Caco-2 (cell line): ENCODE measurements at regions not wholly inside any gene's neighbourhood (a gene's known extent, or its start where the extent isn't known, plus 50 kb on each side); places are given as distances from the start of the nearest gene placed in this dataset.

ENCODE experiments used
- BruUV-seq: library from RNA; stranded (reverse); fragments of 400-500 nt; replicated peaks from 2 replicates; lab custom pipeline; 2021; lab: Mats Ljungman, UMichigan
- CTCF ChIA-PET: fragments of 300-600 bp; sonication (Branson Sonifier 250); formaldehyde crosslinking; loops from one replicate; lab custom pipeline; 2022; ENCODE audit warnings: antibody characterized with exemption; lab: Charles Lee
- POLR2A ChIA-PET: fragments of 300-600 bp; sonication (Branson Sonifier 250); formaldehyde crosslinking; loops from one replicate; lab custom pipeline; 2022; ENCODE audit warnings: antibody characterized with exemption; lab: Charles Lee
- DNase-seq, 2 experiments: peaks; one replicate each; pipeline versions ENCODE4 v3.0.0 to v3.0.0-alpha.2; 2020 to 2022
- H3K27me3 ChIP-seq: replicated peaks from 2 replicates; pipeline ENCODE4 v1.6.0; 2011; ENCODE audit warnings: low read length; ENCODE audit not compliant: control insufficient read depth, insufficient read depth
- H3K36me3 ChIP-seq: 2 replicates; pipeline ENCODE4 v1.5.1; 2011; ENCODE audit warnings: low read length; ENCODE audit not compliant: control insufficient read depth, insufficient read depth
- H3K4me1 ChIP-seq: fragments of 250-450 bp; sonication (Bioruptor Pico); 2 replicates; pipeline ENCODE4 v1.5.1; 2020; ENCODE audit warnings: mild to moderate bottlenecking
- H3K4me3 ChIP-seq: 2 replicates; pipeline ENCODE4 v1.5.1; 2011; ENCODE audit warnings: low read depth, mild to moderate bottlenecking, control low read depth, low read length
- H3K9me3 ChIP-seq: fragments of 250-450 bp; sonication (Bioruptor Pico); 2 replicates; pipeline ENCODE4 v1.5.1; 2020; ENCODE audit warnings: mild to moderate bottlenecking, moderate library complexity
- H3K27ac Mint-ChIP-seq: one replicate; pipeline ENCODE4 v1.8.0; 2022; ENCODE audit warnings: mixed read lengths; ENCODE audit not compliant: unreplicated experiment
- H3K27me3 Mint-ChIP-seq: one replicate; pipeline ENCODE4 v1.8.0; 2022; ENCODE audit warnings: mixed read lengths; ENCODE audit not compliant: insufficient read depth, unreplicated experiment
- H3K36me3 Mint-ChIP-seq: one replicate; pipeline ENCODE4 v1.8.0; 2022; ENCODE audit warnings: mild to moderate bottlenecking, mixed read lengths; ENCODE audit not compliant: insufficient read depth, unreplicated experiment
- H3K4me1 Mint-ChIP-seq: one replicate; pipeline ENCODE4 v1.8.0; 2022; ENCODE audit warnings: low read depth, mixed read lengths; ENCODE audit not compliant: unreplicated experiment
- H3K4me3 Mint-ChIP-seq: one replicate; pipeline ENCODE4 v1.8.0; 2022; ENCODE audit warnings: mild to moderate bottlenecking, moderate library complexity, mixed read lengths; ENCODE audit not compliant: unreplicated experiment
- H3K9me3 Mint-ChIP-seq: one replicate; pipeline ENCODE4 v1.8.0; 2022; ENCODE audit warnings: mixed read lengths; ENCODE audit not compliant: unreplicated experiment
- CTCF ChIP-seq, 2 experiments: fragments of 200-600 bp in 1 of 2; IDR thresholded peaks; 1 replicate in 1 of 2; 2 replicates in 1 of 2; pipeline versions ENCODE4 v1.5.1 to v1.8.0; 2011 to 2022; ENCODE audit warnings: antibody characterized with exemption in 1 of 2, control low read depth in 1 of 2, inconsistent platforms in 1 of 2, low read depth in 1 of 2, low read length in 1 of 2, mild to moderate bottlenecking in 1 of 2, moderate library complexity in 1 of 2; ENCODE audit not compliant: insufficient read depth in 1 of 2, severe bottlenecking in 1 of 2, unreplicated experiment in 1 of 2
- intact Hi-C: fragments of 100-400 bp; cut with micrococcal nuclease; formaldehyde crosslinking; loops from one replicate; pipeline ENCODE4 v1.10.0; 2022; ENCODE audit not compliant: unreplicated experiment

GRCh38 chr2:53610260-53610659 is 157.3 kb upstream of the CHAC2 start:
- no peak for TF ChIP-seq CTCF (IDR thresholded peaks at IDR 0.05; ENCODE audit: insufficient read depth in 1 of 2, low read depth in 1 of 2, low read length in 1 of 2, severe bottlenecking in 1 of 2, unreplicated experiment in 1 of 2)
- no peaks in the 10 kb centered on the region for H3K4me1 ChIP-seq
- BruUV-seq: no TSS peak
- peaks cover 15% of the 10 kb centered on the region for H3K27me3 Mint-ChIP-seq
- no peak for DNase-seq
- no peaks in the 10 kb centered on the region for H3K9me3 Mint-ChIP-seq
- H3K36me3 Mint-ChIP-seq: no peaks in the 10 kb centered on the region
- CTCF ChIA-PET: no interaction called here
- H3K27me3 ChIP-seq: no peaks in the 10 kb centered on the region
- intact Hi-C loops: no loop called here
- H3K4me3 ChIP-seq: no peak overlapping the region
- no peak overlapping the region for H3K4me3 Mint-ChIP-seq
- POLR2A ChIA-PET: no interaction called here
- no peaks in the 10 kb centered on the region for H3K9me3 ChIP-seq
- H3K27ac Mint-ChIP-seq: no peak overlapping the region
- no peaks in the 10 kb centered on the region for H3K36me3 ChIP-seq
- no peaks in the 10 kb centered on the region for H3K4me1 Mint-ChIP-seq

DNA sequence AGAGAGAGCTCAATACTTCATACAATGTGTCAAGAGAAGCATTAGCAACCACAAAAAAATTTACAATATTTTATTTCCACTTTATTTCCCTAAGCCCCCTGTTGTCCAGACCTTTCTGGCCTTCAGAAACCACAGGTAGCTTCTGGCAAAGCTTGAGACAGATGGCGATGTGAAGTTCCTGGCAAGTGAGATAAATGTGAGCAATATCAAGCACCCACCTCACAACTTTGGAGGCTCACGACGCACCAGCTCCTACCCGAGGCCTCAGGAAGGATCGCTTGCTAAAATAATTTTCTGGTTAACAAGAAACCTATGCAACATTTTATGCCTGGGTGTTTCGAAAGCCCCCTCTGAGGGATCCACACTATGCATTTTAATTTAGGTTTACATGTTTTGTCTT is 158.1 kb upstream of the CHAC2 start:
- intact Hi-C loops: no loop called here
- TF ChIP-seq CTCF (IDR thresholded peaks at IDR 0.05; ENCODE audit: insufficient read depth in 1 of 2, low read depth in 1 of 2, low read length in 1 of 2, severe bottlenecking in 1 of 2, unreplicated experiment in 1 of 2): no peak

DNA sequence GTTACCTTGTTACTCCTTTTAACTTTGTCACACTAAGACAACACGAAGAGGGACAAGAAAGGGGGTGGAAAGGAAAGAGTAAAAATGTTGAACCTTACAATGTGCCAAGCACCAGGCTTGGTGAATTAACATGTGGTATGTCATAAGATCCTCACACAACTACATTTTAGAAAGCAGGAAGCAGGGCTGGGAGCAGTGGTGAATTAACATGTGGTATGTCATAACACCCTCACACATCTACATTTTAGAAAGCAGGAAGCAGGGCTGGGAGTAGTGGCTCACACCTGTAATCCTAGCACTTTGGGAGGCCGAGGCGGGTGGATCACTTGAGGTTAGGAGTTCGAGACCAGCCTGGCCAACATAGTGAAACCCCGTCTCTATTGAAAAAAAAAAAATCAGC is 159.3 kb upstream of the CHAC2 start:
- Histone ChIP-seq H3K27me3 (no peaks in the 10 kb centered on the region), H3K36me3 (no peaks in the 10 kb centered on the region), H3K9me3 (no peaks in the 10 kb centered on the region), H3K4me1 (no peaks in the 10 kb centered on the region), H3K4me3 (no peak overlapping the region)
- ChIA-PET POLR2A (no interaction called here), CTCF (no interaction called here)
- no peaks in the 10 kb centered on the region for H3K36me3 Mint-ChIP-seq
- no peak overlapping the region for H3K4me3 Mint-ChIP-seq
- intact Hi-C loops: no loop called here
- no peak overlapping the region for H3K27ac Mint-ChIP-seq
- TF ChIP-seq CTCF (IDR thresholded peaks at IDR 0.05; ENCODE audit: insufficient read depth in 1 of 2, low read depth in 1 of 2, low read length in 1 of 2, severe bottlenecking in 1 of 2, unreplicated experiment in 1 of 2): no peak
- no peak for DNase-seq
- H3K27me3 Mint-ChIP-seq: peaks cover 10% of the 10 kb centered on the region
- H3K9me3 Mint-ChIP-seq: no peaks in the 10 kb centered on the region
- no TSS peak for BruUV-seq
- H3K4me1 Mint-ChIP-seq: no peaks in the 10 kb centered on the region

More for the DNA sequence above, 158.1 kb upstream of the CHAC2 start:
- Mint-ChIP-seq H3K9me3 (no peaks in the 10 kb centered on the region), H3K4me1 (no peaks in the 10 kb centered on the region), H3K27me3 (peaks cover 15% of the 10 kb centered on the region), H3K4me3 (no peak overlapping the region), H3K36me3 (no peaks in the 10 kb centered on the region), H3K27ac (no peak overlapping the region)
- no TSS peak for BruUV-seq
- DNase-seq: no peak
- ChIA-PET POLR2A (no interaction called here), CTCF (no interaction called here)
- no peaks in the 10 kb centered on the region for H3K27me3 ChIP-seq
- no peaks in the 10 kb centered on the region for H3K4me1 ChIP-seq
- no peaks in the 10 kb centered on the region for H3K9me3 ChIP-seq
- H3K36me3 ChIP-seq: no peaks in the 10 kb centered on the region
- no peak overlapping the region for H3K4me3 ChIP-seq
